ENCODE measurements at regions not wholly inside any gene's neighbourhood (a gene's known extent, or its start where the extent isn't known, plus 50 kb on each side); places are given as distances from the start of the nearest gene placed in this dataset.

DNA sequence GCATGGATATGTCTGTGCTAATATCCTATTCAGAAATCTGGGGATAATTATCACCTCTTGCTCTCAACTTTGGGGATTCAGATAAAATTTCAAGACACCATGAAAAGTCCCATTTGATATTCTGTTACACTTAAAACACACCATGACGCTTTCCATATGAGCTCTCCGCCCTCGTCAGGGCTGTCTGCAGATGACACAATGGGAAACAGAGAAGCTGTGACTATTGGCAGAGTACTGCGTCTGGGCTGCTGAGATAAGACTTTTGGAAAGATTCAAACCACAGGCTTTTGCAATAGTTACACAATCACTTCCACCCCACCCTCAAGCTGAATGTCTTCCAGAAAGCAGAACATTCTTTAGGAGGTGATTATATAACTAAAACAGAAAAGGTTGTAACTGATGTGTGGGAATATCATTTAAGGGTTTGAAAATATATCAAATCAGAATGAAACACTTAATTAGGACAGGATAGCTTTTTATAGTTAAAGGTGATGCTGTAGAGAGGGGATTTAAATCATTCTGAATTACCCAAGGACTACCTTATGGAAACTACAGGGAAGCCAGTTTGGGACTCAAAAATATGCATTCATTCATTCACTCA lies 75.3 kb upstream of the TMPO start:
- CTCF ChIA-PET (ENCODE audit: unreplicated experiment), result no interaction called here
- Histone ChIP-seq H2AFZ (ENCODE audit: low read length) (no peak overlapping the region), H3K79me2 (ENCODE audit: insufficient read depth, low read depth, low read length) (no peaks in the 10 kb centered on the region), H3K4me3 (ENCODE audit: low read depth, low read length, poor library complexity, severe bottlenecking) (no peak overlapping the region), H3K4me2 (ENCODE audit: low read length) (no peak overlapping the region), H3K36me3 (ENCODE audit: insufficient read depth, low read length) (no peaks in the 10 kb centered on the region), H3K27ac (ENCODE audit: low read depth, low read length, poor library complexity, severe bottlenecking) (no peak overlapping the region), H3K4me1 (ENCODE audit: insufficient read depth, low read length, poor library complexity, severe bottlenecking) (no peaks in the 10 kb centered on the region), H3K9me2 (ENCODE audit: insufficient read depth, low read length) (no peaks in the 10 kb centered on the region), H4K20me1 (ENCODE audit: insufficient read depth, low read length) (no peaks in the 10 kb centered on the region), H3K9me3 (ENCODE audit: low read length) (peaks cover 4% of the 10 kb centered on the region; the same call in 1 of the 2 replicates)
- BruUV-seq (replicated peaks), result no TSS peak
- no peak for DNase-seq (ENCODE audit: low spot score)
- TF ChIP-seq EZH2phosphoT487 (IDR thresholded peaks at IDR 0.05; ENCODE audit: borderline replicate concordance, low read depth, low read length), result no peak
- TF ChIP-seq, protein P1, sequence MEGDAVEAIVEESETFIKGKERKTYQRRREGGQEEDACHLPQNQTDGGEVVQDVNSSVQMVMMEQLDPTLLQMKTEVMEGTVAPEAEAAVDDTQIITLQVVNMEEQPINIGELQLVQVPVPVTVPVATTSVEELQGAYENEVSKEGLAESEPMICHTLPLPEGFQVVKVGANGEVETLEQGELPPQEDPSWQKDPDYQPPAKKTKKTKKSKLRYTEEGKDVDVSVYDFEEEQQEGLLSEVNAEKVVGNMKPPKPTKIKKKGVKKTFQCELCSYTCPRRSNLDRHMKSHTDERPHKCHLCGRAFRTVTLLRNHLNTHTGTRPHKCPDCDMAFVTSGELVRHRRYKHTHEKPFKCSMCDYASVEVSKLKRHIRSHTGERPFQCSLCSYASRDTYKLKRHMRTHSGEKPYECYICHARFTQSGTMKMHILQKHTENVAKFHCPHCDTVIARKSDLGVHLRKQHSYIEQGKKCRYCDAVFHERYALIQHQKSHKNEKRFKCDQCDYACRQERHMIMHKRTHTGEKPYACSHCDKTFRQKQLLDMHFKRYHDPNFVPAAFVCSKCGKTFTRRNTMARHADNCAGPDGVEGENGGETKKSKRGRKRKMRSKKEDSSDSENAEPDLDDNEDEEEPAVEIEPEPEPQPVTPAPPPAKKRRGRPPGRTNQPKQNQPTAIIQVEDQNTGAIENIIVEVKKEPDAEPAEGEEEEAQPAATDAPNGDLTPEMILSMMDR (conservative IDR thresholded peaks at IDR 0.05; ENCODE audit: low read length), result no peak
- POLR2A ChIA-PET, result interaction anchor here (0.8 to 1.4 kb wide), 2 partner anchors 12 to 38 kb away, joined by 3 to 4 read pairs; no protein-coding TSS in a partner anchor
- intact Hi-C loops (cut with micrococcal nuclease; ENCODE audit: unreplicated experiment), result no loop called here

DNA sequence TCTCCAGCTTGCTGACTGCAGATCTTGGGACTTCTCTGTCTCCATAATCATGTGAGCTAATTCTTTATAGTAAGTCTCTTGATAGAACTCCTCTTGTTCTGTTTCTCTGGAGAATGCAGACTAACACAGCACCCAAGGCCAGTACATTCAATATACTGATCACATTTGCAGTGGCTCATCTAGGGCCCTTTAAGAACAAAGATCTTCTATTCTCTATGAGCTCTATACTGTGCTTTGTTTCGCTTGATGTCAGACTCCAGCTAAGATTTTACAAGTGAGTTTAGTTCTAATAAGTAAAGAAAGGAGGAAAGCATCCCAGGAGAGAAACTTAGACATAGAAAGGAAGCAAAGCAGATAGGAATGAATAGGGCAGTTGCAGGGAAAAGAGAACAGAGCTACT lies 69.3 kb upstream of the TMPO start:
- TF ChIP-seq, protein P1 (conservative IDR thresholded peaks at IDR 0.05; ENCODE audit: low read length), result no peak
- TF ChIP-seq EZH2phosphoT487 (IDR thresholded peaks at IDR 0.05; ENCODE audit: borderline replicate concordance, low read depth, low read length), result no peak
- intact Hi-C loops (cut with micrococcal nuclease; ENCODE audit: unreplicated experiment), result no loop called here
- Histone ChIP-seq H3K79me2 (ENCODE audit: insufficient read depth, low read depth, low read length) (no peaks in the 10 kb centered on the region), H3K27ac (ENCODE audit: low read depth, low read length, poor library complexity, severe bottlenecking) (no peak overlapping the region), H3K9me2 (ENCODE audit: insufficient read depth, low read length) (no peaks in the 10 kb centered on the region), H4K20me1 (ENCODE audit: insufficient read depth, low read length) (no peaks in the 10 kb centered on the region), H3K4me3 (ENCODE audit: low read depth, low read length, poor library complexity, severe bottlenecking) (no peak overlapping the region), H3K9me3 (ENCODE audit: low read length) (no peaks in the 10 kb centered on the region), H3K36me3 (ENCODE audit: insufficient read depth, low read length) (no peaks in the 10 kb centered on the region), H3K4me1 (ENCODE audit: insufficient read depth, low read length, poor library complexity, severe bottlenecking) (no peaks in the 10 kb centered on the region), H3K4me2 (ENCODE audit: low read length) (no peak overlapping the region), H2AFZ (ENCODE audit: low read length) (no peak overlapping the region)
- CTCF ChIA-PET (ENCODE audit: unreplicated experiment), result no interaction called here
- no TSS peak for BruUV-seq (replicated peaks)
- DNase-seq (ENCODE audit: low spot score), result no peak
- POLR2A ChIA-PET, result no interaction called here

DNA sequence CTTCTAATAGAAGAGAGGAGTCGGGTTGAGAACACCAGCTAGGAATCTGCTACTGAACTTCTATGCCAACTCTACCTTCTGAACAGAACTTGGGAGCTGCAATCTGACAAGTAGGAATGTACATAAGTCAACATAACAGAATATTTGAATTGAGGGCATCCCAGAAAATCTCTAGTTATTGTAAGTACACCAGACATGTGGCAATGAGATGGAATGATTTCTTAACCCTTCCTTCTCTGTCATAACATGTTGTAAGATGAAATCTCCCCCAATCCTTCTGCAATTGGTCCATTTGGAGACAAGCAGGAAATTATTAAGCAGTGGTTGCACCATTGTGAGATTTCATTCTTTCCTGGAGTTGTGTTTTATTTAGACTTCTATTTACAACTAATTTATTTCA lies 68.7 kb upstream of the TMPO start:
- no peak for TF ChIP-seq EZH2phosphoT487 (IDR thresholded peaks at IDR 0.05; ENCODE audit: borderline replicate concordance, low read depth, low read length)
- TF ChIP-seq, protein P1 (conservative IDR thresholded peaks at IDR 0.05; ENCODE audit: low read length), result no peak
- no peaks in the 10 kb centered on the region for H3K9me2 ChIP-seq (ENCODE audit: insufficient read depth, low read length)
- no TSS peak for BruUV-seq (replicated peaks)
- no peaks in the 10 kb centered on the region for H3K9me3 ChIP-seq (ENCODE audit: low read length)
- H4K20me1 ChIP-seq (ENCODE audit: insufficient read depth, low read length), result no peaks in the 10 kb centered on the region
- H3K27ac ChIP-seq (ENCODE audit: low read depth, low read length, poor library complexity, severe bottlenecking), result no peak overlapping the region
- CTCF ChIA-PET (ENCODE audit: unreplicated experiment), result no interaction called here
- intact Hi-C loops (cut with micrococcal nuclease; ENCODE audit: unreplicated experiment), result no loop called here
- POLR2A ChIA-PET, result no interaction called here
- H3K36me3 ChIP-seq (ENCODE audit: insufficient read depth, low read length), result no peaks in the 10 kb centered on the region
- H3K4me2 ChIP-seq (ENCODE audit: low read length), result no peak overlapping the region
- no peaks in the 10 kb centered on the region for H3K79me2 ChIP-seq (ENCODE audit: insufficient read depth, low read depth, low read length)
- no peak overlapping the region for H3K4me3 ChIP-seq (ENCODE audit: low read depth, low read length, poor library complexity, severe bottlenecking)
- DNase-seq (ENCODE audit: low spot score), result no peak
- no peaks in the 10 kb centered on the region for H3K4me1 ChIP-seq (ENCODE audit: insufficient read depth, low read length, poor library complexity, severe bottlenecking)
- H2AFZ ChIP-seq (ENCODE audit: low read length), result no peak overlapping the region
